K562 (cell line): ENCODE measurements at regions not wholly inside any gene's neighbourhood (a gene's known extent, or its start where the extent isn't known, plus 50 kb on each side); places are given as distances from the start of the nearest gene placed in this dataset.

Experiments used
- ATAC-seq: fragments of 200-7000 bp; cut with Tn5 transposase; 3 replicates; pipeline ENCODE4 v1.9.1; 2020; ENCODE audit warnings: moderate library complexity
- BruUV-seq: library from RNA; stranded (reverse); fragments of 400-500 nt; replicated peaks from 2 replicates; lab custom pipeline; 2021; lab: Mats Ljungman, UMichigan
- CTCF ChIA-PET: fragments of 300-600 bp; formaldehyde crosslinking; extraction: SDS; loops from one replicate; lab custom pipeline; 2021; ENCODE audit warnings: low intra/inter-chr PET ratio; lab: Yijun Ruan, JAX
- POLR2A ChIA-PET: fragments of 300-600, 350-650 bp; sonication (Branson Sonifier 250); formaldehyde crosslinking; extraction: SDS; loops from one replicate; lab custom pipeline; 2021; ENCODE audit warnings: antibody characterized with exemption, inconsistent platforms; lab: Yijun Ruan, JAX
- DNase-seq, 4 experiments: peaks; one replicate each; pipeline versions ENCODE4 v3.0.0 to v3.0.0-alpha.2; 2011 to 2018; ENCODE audit warnings: low spot score in 3 of 4, mixed read lengths in 3 of 4; ENCODE audit errors: extremely low read depth in 1 of 4
- FAIRE-seq: peaks from 2 replicates; lab custom pipeline; 2011; peaks lifted over from hg19 to GRCh38; lab: Jason Lieb, UNC
- H2AFZ ChIP-seq: 2 replicates; pipeline ENCODE4 v1.6.0; 2011; ENCODE audit warnings: low read depth, low read length, control low read depth, inconsistent platforms
- H3K27ac ChIP-seq: fragments of 200-600 bp; 3 replicates; pipeline ENCODE4 v1.8.0; 2011; ENCODE audit warnings: low read depth, mild to moderate bottlenecking, control low read depth, inconsistent platforms, low read length, moderate library complexity, mixed read lengths; ENCODE audit errors: extremely low read depth
- H3K27me3 ChIP-seq, 2 experiments: fragments of 300-600 bp in 1 of 2; 2 replicates in 1 of 2; 3 replicates in 1 of 2; pipeline versions ENCODE4 v1.6.0 to v1.8.0; 2011; ENCODE audit warnings: inconsistent platforms in 2 of 2, low read length in 2 of 2, mild to moderate bottlenecking in 1 of 2, mixed read lengths in 1 of 2, moderate library complexity in 1 of 2; ENCODE audit not compliant: control insufficient read depth in 2 of 2, insufficient read depth in 2 of 2
- H3K36me3 ChIP-seq: fragments of 300-600 bp; 3 replicates; pipeline ENCODE4 v1.8.0; 2011; ENCODE audit warnings: mild to moderate bottlenecking, low read length, inconsistent platforms; ENCODE audit not compliant: control insufficient read depth, insufficient read depth
- H3K4me1 ChIP-seq, 2 experiments: fragments of 200-600 bp in 1 of 2; replicated peaks in 1 of 2; 2 replicates in 1 of 2; 3 replicates in 1 of 2; pipeline versions ENCODE4 v1.5.1 to v1.8.0; 2011; ENCODE audit warnings: inconsistent platforms in 2 of 2, low read length in 2 of 2, mild to moderate bottlenecking in 1 of 2, mixed read lengths in 1 of 2, moderate library complexity in 1 of 2; ENCODE audit not compliant: control insufficient read depth in 2 of 2, insufficient read depth in 2 of 2
- H3K4me2 ChIP-seq: 2 replicates; pipeline ENCODE4 v1.6.1; 2011; ENCODE audit warnings: low read length, control low read depth, inconsistent platforms, mixed read lengths; ENCODE audit not compliant: insufficient read depth
- H3K4me3 ChIP-seq: fragments of 200-600 bp; sonication (generic), shearing (Covaris generic); 2 replicates; pipeline ENCODE4 v1.5.1; 2016; ENCODE audit warnings: control low read depth, inconsistent platforms
- H3K79me2 ChIP-seq: fragments of 200-600 bp; 3 replicates; pipeline ENCODE4 v1.8.0; 2011; ENCODE audit warnings: low read length, inconsistent platforms; ENCODE audit not compliant: control insufficient read depth, insufficient read depth
- H3K9ac ChIP-seq, 2 experiments: 2 replicates each; pipeline versions ENCODE4 v1.6.0 to v1.6.1; 2011; ENCODE audit warnings: low read depth in 2 of 2, low read length in 2 of 2, control low read depth in 1 of 2, inconsistent platforms in 1 of 2, mild to moderate bottlenecking in 1 of 2, mixed read lengths in 1 of 2; ENCODE audit not compliant: insufficient read depth in 1 of 2
- H3K9me1 ChIP-seq: one replicate; pipeline ENCODE4 v1.6.0; 2011; ENCODE audit warnings: inconsistent platforms, mild to moderate bottlenecking, low read length, moderate library complexity; ENCODE audit not compliant: control insufficient read depth, insufficient read depth
- H3K9me3 ChIP-seq: replicated peaks from 2 replicates; pipeline ENCODE4 v1.5.1; 2011; ENCODE audit warnings: low read depth, low read length, inconsistent platforms; ENCODE audit not compliant: control insufficient read depth, insufficient read depth
- H4K20me1 ChIP-seq: replicated peaks from 2 replicates; pipeline ENCODE4 v1.6.1; 2011; ENCODE audit warnings: low read length, inconsistent platforms, mixed read lengths; ENCODE audit not compliant: control insufficient read depth, insufficient read depth
- FOXA3 ChIP-seq, 2 experiments: fragments of 450-650 bp in 1 of 2; sonication (generic) in 1 of 2; formaldehyde crosslinking; IDR thresholded peaks in 1 of 2; conservative IDR thresholded peaks in 1 of 2; 2 replicates each; pipeline versions ENCODE4 v1.4.0 to v1.8.0; 2020 to 2022; ENCODE audit warnings: mild to moderate bottlenecking in 2 of 2, missing genetic modification reagents in 1 of 2
- HCFC1 ChIP-seq: IDR thresholded peaks from 2 replicates; pipeline ENCODE4 v1.6.1; 2012; ENCODE audit warnings: low read depth, low read length, improper control_type of control experiment
- HNRNPL ChIP-seq: fragments of 200-400 bp; formaldehyde crosslinking; IDR thresholded peaks from 2 replicates; pipeline ENCODE4 v1.6.1; 2017; ENCODE audit warnings: low read depth, mild to moderate bottlenecking, low read length
- TAF9B ChIP-seq: fragments of 450-650 bp; IDR thresholded peaks from 2 replicates; pipeline ENCODE4 v1.6.1; 2018; ENCODE audit warnings: mild to moderate bottlenecking; ENCODE audit not compliant: partially characterized antibody
- WGBS: fragments of 100-300 bp; shearing (Covaris generic); methylation state at CpG from one replicate; pipeline ENCODE4 v1.1.6; 2016; ENCODE audit warnings: low coverage, mixed read lengths; ENCODE audit not compliant: insufficient coverage; ENCODE audit errors: missing lambda C conversion rate; 5-methylcytosine and 5-hydroxymethylcytosine counted together
- in situ Hi-C: fragments of 300-500 bp; cut with MboI; formaldehyde crosslinking; loops from 4 replicates; pipeline ENCODE4 v1.15.0; 2018; ENCODE audit warnings: inconsistent platforms, mixed read lengths
- intact Hi-C: fragments of 100-400 bp; cut with micrococcal nuclease; formaldehyde crosslinking; loops from 2 replicates; pipeline ENCODE4 v1.14.2; 2022
- TF ChIP-seq, protein P1 (sequence below), 2 experiments: fragments of 450-650 bp; conservative IDR thresholded peaks; 2 replicates each; pipeline ENCODE4 v1.6.1; 2017; ENCODE audit warnings: mild to moderate bottlenecking in 2 of 2, moderate library complexity in 2 of 2
- TF ChIP-seq, protein P2 (sequence below): fragments of 450-650 bp; IDR thresholded peaks from 2 replicates; pipeline ENCODE4 v1.6.1; 2016; ENCODE audit warnings: mild to moderate bottlenecking

DNA sequence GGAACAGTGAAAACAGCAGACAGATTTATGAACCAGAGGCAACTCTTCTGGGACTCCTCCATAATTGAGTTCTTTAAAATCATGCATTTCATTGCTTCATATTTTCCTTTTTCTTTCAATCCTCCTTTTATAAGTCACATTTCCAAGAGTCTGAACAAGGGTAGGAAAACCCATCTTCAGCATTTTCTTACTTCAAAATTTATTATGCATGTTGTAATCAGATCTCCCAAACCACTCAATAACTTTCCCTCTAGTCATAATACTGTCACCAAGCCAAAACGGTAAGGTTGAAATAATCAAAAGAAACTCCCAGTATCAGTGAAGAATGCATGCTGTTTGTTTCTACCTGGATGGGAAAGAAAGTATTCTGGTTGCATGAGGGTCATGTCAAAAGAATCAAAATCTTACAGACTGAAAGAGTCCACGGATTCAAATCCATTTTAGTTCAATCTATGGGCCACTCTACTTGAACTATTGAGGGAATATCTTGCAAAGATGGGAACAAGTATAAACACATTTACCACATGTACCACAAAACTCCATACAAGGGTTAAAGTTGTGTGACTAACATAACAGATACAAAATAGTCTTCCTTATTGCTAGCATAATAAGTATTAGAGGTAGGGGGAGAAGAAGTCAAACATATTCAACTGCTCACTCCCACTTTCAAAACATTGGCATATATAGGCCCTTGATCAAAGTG lies 797.3 kb downstream of the MAT2B start (continued):
- TF ChIP-seq, protein P1, sequence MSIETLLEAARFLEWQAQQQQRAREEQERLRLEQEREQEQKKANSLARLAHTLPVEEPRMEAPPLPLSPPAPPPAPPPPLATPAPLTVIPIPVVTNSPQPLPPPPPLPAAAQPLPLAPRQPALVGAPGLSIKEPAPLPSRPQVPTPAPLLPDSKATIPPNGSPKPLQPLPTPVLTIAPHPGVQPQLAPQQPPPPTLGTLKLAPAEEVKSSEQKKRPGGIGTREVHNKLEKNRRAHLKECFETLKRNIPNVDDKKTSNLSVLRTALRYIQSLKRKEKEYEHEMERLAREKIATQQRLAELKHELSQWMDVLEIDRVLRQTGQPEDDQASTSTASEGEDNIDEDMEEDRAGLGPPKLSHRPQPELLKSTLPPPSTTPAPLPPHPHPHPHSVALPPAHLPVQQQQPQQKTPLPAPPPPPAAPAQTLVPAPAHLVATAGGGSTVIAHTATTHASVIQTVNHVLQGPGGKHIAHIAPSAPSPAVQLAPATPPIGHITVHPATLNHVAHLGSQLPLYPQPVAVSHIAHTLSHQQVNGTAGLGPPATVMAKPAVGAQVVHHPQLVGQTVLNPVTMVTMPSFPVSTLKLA (conservative IDR thresholded peaks at IDR 0.05) = no peak
- TF ChIP-seq FOXA3 (CRISPR knock-in tag; conservative IDR thresholded peaks at IDR 0.05 in 1 of 2, IDR thresholded peaks at IDR 0.05 in 1 of 2) (no peak), HNRNPL (no peak)
- TF ChIP-seq, all 486 proteins: peak for 0

DNA sequence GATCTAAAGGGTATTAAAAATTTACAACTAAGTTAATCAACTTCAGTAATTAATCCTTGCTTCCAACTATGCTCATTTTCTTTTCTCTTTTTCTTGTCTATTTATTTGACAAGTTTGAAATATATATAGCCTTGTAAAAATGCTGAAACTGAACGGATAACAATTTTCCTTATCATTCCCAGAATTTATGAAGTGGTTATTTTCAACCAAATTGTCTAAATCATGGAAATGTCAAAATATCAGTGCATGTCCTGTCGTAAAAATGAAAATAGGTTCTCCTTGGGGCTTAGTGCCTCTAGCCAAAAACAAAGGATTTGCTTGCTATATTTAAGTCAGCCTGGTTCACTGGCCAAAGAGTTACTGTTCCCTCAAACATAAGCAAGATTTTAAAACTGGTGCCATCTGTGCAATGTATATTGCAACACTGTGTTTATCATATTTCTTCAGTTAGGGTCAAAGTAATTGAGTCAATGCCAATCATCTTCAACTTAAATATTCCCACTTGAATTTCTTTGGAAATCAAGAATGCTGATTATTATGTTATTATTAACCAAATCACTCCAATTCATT lies 798.3 kb downstream of the MAT2B start:
- intact Hi-C loops (no loop called here), in situ Hi-C loops (no loop called here)
- Histone ChIP-seq H3K27me3 (no peaks in the 10 kb centered on the region), H3K9me3 (no peaks in the 10 kb centered on the region), H3K4me1 (no peaks in the 10 kb centered on the region), H3K9me1 (no peaks in the 10 kb centered on the region), H4K20me1 (no peaks in the 10 kb centered on the region), H2AFZ (no peak overlapping the region), H3K36me3 (no peaks in the 10 kb centered on the region), H3K9ac (no peak overlapping the region), H3K27ac (no peak overlapping the region), H3K79me2 (no peaks in the 10 kb centered on the region), H3K4me3 (no peak overlapping the region), H3K4me2 (no peak overlapping the region)
- FAIRE-seq = no peak
- WGBS = 31% methylated on average over 2 of the region's 2 CpGs
- BruUV-seq = no TSS peak
- no peak for ATAC-seq
- DNase-seq = no peak
- TF ChIP-seq, protein P2, sequence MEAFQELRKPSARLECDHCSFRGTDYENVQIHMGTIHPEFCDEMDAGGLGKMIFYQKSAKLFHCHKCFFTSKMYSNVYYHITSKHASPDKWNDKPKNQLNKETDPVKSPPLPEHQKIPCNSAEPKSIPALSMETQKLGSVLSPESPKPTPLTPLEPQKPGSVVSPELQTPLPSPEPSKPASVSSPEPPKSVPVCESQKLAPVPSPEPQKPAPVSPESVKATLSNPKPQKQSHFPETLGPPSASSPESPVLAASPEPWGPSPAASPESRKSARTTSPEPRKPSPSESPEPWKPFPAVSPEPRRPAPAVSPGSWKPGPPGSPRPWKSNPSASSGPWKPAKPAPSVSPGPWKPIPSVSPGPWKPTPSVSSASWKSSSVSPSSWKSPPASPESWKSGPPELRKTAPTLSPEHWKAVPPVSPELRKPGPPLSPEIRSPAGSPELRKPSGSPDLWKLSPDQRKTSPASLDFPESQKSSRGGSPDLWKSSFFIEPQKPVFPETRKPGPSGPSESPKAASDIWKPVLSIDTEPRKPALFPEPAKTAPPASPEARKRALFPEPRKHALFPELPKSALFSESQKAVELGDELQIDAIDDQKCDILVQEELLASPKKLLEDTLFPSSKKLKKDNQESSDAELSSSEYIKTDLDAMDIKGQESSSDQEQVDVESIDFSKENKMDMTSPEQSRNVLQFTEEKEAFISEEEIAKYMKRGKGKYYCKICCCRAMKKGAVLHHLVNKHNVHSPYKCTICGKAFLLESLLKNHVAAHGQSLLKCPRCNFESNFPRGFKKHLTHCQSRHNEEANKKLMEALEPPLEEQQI = no peak
- TF ChIP-seq HCFC1 = no peak
- no peak for TF ChIP-seq TAF9B
- ChIA-PET CTCF (no interaction called here), POLR2A (no interaction called here)
